ENCODE measurements at regions not wholly inside any gene's neighbourhood (a gene's known extent, or its start where the extent isn't known, plus 50 kb on each side); places are given as distances from the start of the nearest gene placed in this dataset.

DNA sequence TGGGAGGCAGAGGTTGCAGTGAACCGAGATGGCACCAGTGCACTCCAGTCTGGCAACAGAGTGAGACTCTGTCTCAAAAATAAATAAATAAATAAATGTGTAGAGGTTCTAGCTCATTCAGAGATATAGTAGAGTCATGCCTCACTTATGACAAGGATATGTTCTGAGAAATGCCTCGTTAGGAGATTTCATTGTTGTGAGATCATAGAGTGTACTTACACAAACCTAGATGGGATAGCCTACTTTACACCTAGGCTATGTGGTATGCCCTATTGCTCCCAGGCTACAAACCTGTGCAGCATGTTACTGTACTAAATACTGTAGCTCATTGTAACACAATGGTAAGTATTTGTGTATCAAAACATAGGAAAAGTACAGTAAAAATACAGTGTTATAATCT, 155.3 kb upstream of the JUN start:
- H3K9me3 Mint-ChIP-seq (ENCODE audit: unreplicated experiment), result no peaks in the 10 kb centered on the region
- peaks cover 3% of the 10 kb centered on the region for H3K27me3 Mint-ChIP-seq (ENCODE audit: unreplicated experiment)
- DNase-seq (ENCODE audit: low spot score), result no peak
- no peak overlapping the region for H3K27ac Mint-ChIP-seq (ENCODE audit: unreplicated experiment)
- no peak for TF ChIP-seq CTCF (IDR thresholded peaks at IDR 0.05; ENCODE audit: unreplicated experiment)
- no peak overlapping the region for H3K4me3 Mint-ChIP-seq (ENCODE audit: unreplicated experiment)
- H3K4me1 Mint-ChIP-seq (ENCODE audit: unreplicated experiment), result peaks cover 38% of the 10 kb centered on the region
- no peaks in the 10 kb centered on the region for H3K36me3 Mint-ChIP-seq (ENCODE audit: low read depth, unreplicated experiment)

DNA sequence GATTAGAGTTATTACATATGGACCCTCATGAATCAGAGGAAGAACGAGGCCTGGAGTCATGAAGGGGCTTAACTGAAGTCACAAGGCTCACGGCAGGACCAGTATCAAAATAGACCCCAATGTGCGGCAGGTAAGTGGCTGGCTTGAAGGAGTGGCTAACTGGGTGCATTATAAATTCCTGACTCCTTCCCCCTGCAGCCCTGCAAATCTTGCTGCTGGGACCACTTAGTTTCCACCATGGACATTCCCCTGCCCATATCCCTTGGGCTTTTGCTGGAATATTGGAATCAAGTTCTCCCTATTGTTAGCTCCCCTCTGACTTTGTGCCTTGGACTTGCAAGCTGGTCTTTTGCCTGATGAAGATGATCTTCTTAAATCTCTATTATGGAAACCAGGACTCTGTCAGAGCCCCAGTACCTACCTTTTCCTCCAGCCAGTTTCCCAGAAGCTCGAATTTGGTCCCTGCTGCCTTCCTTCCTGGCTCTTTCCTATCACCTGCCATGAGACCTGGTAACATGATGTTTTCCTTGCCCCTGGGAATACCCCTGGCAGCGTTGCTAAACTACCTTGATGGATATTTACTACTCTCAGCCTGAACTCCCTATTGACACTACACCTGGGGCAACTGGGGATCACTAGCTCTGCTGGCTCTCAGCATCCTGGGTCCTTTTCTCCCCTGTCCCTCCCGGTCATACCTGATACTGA, 156.0 kb upstream of the JUN start:
- DNase-seq (ENCODE audit: low spot score), result no peak
- Mint-ChIP-seq H3K9me3 (ENCODE audit: unreplicated experiment) (no peaks in the 10 kb centered on the region), H3K27ac (ENCODE audit: unreplicated experiment) (no peak overlapping the region), H3K36me3 (ENCODE audit: low read depth, unreplicated experiment) (no peaks in the 10 kb centered on the region), H3K4me3 (ENCODE audit: unreplicated experiment) (no peak overlapping the region), H3K4me1 (ENCODE audit: unreplicated experiment) (peaks cover 33% of the 10 kb centered on the region), H3K27me3 (ENCODE audit: unreplicated experiment) (peaks cover 3% of the 10 kb centered on the region)
- no peak for TF ChIP-seq CTCF (IDR thresholded peaks at IDR 0.05; ENCODE audit: unreplicated experiment)

- H3K4me1 Mint-ChIP-seq (ENCODE audit: unreplicated experiment), result peaks cover 23% of the 10 kb centered on the region
- H3K36me3 Mint-ChIP-seq (ENCODE audit: low read depth, unreplicated experiment), result no peaks in the 10 kb centered on the region
- no peak for TF ChIP-seq CTCF (IDR thresholded peaks at IDR 0.05; ENCODE audit: unreplicated experiment)
Measured at GRCh38 chr1:58941471-58942289, 157.8 kb upstream of the JUN start.

GRCh38 chr1:58942759-58943191, 158.9 kb upstream of the JUN start:
- H3K4me1 Mint-ChIP-seq (ENCODE audit: unreplicated experiment), result peaks cover 20% of the 10 kb centered on the region
- H3K27ac Mint-ChIP-seq (ENCODE audit: unreplicated experiment), result no peak overlapping the region
- H3K36me3 Mint-ChIP-seq (ENCODE audit: low read depth, unreplicated experiment), result no peaks in the 10 kb centered on the region
- peaks cover 3% of the 10 kb centered on the region for H3K27me3 Mint-ChIP-seq (ENCODE audit: unreplicated experiment)
- no peak overlapping the region for H3K4me3 Mint-ChIP-seq (ENCODE audit: unreplicated experiment)
- no peaks in the 10 kb centered on the region for H3K9me3 Mint-ChIP-seq (ENCODE audit: unreplicated experiment)
- DNase-seq (ENCODE audit: low spot score), result no peak
- TF ChIP-seq CTCF (IDR thresholded peaks at IDR 0.05; ENCODE audit: unreplicated experiment), result no peak

More at GRCh38 chr1:58941471-58942289, 157.8 kb upstream of the JUN start:
- Mint-ChIP-seq H3K9me3 (ENCODE audit: unreplicated experiment) (no peaks in the 10 kb centered on the region), H3K27me3 (ENCODE audit: unreplicated experiment) (peaks cover 3% of the 10 kb centered on the region), H3K27ac (ENCODE audit: unreplicated experiment) (no peak overlapping the region), H3K4me3 (ENCODE audit: unreplicated experiment) (no peak overlapping the region)
- no peak for DNase-seq (ENCODE audit: low spot score)

DNA sequence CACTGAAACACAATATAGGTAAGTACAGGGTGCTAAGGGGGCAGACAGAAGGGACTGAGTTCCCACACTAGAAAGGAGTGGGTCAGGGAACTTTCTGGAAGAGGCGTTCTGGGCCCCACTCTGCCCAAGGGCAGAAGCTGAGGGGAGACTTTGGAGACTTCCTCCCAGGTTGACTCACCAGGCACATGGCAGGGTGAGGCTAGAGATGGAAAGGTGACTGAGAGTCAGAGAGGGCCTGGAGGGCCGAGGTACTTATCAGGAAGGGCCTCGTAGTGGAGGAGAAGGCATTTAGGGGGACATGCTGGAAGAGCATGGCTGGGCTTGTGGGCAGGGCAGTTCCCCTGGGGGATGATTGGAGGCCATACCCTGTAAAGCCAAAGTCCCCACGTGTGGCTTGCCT, 159.9 kb upstream of the JUN start:
- Mint-ChIP-seq H3K4me1 (ENCODE audit: unreplicated experiment) (peaks cover 20% of the 10 kb centered on the region), H3K27me3 (ENCODE audit: unreplicated experiment) (peaks cover 3% of the 10 kb centered on the region), H3K4me3 (ENCODE audit: unreplicated experiment) (no peak overlapping the region), H3K9me3 (ENCODE audit: unreplicated experiment) (no peaks in the 10 kb centered on the region), H3K36me3 (ENCODE audit: low read depth, unreplicated experiment) (no peaks in the 10 kb centered on the region), H3K27ac (ENCODE audit: unreplicated experiment) (no peak overlapping the region)
- DNase-seq (ENCODE audit: low spot score), result no peak
- TF ChIP-seq CTCF (IDR thresholded peaks at IDR 0.05; ENCODE audit: unreplicated experiment), result no peak

Measured in endothelial cell (in vitro differentiated cells).